Breast epithelium (tissue), 3 donors: ENCODE measurements at regions not wholly inside any gene's neighbourhood (a gene's known extent, or its start where the extent isn't known, plus 50 kb on each side); places are given as distances from the start of the nearest gene placed in this dataset.

Experiments used
- POLR2A ChIP-seq: fragments of 450-650 bp; IDR thresholded peaks from one replicate; pipeline ENCODE4 v1.6.1; 2016; ENCODE audit warnings: antibody characterized with exemption, mild to moderate bottlenecking, moderate library complexity
- TF ChIP-seq, protein P1 (sequence below), 3 donors: fragments of 450-650 bp; IDR thresholded peaks; one replicate each; pipeline ENCODE4 v1.5.1; 2016 to 2017; ENCODE audit warnings: antibody characterized with exemption in 3 of 3, mild to moderate bottlenecking in 3 of 3, moderate library complexity in 3 of 3

GRCh38 chr16:31754998-31755615 lies 118.5 kb upstream of the ZNF267 start:
- TF ChIP-seq, protein P1, sequence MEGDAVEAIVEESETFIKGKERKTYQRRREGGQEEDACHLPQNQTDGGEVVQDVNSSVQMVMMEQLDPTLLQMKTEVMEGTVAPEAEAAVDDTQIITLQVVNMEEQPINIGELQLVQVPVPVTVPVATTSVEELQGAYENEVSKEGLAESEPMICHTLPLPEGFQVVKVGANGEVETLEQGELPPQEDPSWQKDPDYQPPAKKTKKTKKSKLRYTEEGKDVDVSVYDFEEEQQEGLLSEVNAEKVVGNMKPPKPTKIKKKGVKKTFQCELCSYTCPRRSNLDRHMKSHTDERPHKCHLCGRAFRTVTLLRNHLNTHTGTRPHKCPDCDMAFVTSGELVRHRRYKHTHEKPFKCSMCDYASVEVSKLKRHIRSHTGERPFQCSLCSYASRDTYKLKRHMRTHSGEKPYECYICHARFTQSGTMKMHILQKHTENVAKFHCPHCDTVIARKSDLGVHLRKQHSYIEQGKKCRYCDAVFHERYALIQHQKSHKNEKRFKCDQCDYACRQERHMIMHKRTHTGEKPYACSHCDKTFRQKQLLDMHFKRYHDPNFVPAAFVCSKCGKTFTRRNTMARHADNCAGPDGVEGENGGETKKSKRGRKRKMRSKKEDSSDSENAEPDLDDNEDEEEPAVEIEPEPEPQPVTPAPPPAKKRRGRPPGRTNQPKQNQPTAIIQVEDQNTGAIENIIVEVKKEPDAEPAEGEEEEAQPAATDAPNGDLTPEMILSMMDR (IDR thresholded peaks at IDR 0.05) = no peak
- TF ChIP-seq POLR2A = no peak
